ENCODE measurements at regions not wholly inside any gene's neighbourhood (a gene's known extent, or its start where the extent isn't known, plus 50 kb on each side); places are given as distances from the start of the nearest gene placed in this dataset.
"Not testable (repeated sequence)": the region's sequence is repeated elsewhere in the genome, so short reads cannot be mapped to it uniquely, and the experiment has no call there.

GRCh38 chr1:14419778-14420218, 178.7 kb upstream of the KAZN start:
- not testable (repeated sequence) for TF ChIP-seq SMYD3 (CRISPR knock-in tag; IDR thresholded peaks at IDR 0.05); TCF7 (IDR thresholded peaks at IDR 0.05; ENCODE audit: low read depth); POLR2A (IDR thresholded peaks at IDR 0.05; ENCODE audit: insufficient read depth in 1 of 2, low read depth in 2 of 2, low read length in 2 of 2); FOSL2 (CRISPR knock-in tag; IDR thresholded peaks at IDR 0.05); TOPORS (CRISPR knock-in tag; IDR thresholded peaks at IDR 0.05); ZFP62 (CRISPR knock-in tag; IDR thresholded peaks at IDR 0.05); KMT2A (CRISPR knock-in tag; IDR thresholded peaks at IDR 0.05); ZGPAT (CRISPR knock-in tag; IDR thresholded peaks at IDR 0.05)
- TF ChIP-seq, protein P1, sequence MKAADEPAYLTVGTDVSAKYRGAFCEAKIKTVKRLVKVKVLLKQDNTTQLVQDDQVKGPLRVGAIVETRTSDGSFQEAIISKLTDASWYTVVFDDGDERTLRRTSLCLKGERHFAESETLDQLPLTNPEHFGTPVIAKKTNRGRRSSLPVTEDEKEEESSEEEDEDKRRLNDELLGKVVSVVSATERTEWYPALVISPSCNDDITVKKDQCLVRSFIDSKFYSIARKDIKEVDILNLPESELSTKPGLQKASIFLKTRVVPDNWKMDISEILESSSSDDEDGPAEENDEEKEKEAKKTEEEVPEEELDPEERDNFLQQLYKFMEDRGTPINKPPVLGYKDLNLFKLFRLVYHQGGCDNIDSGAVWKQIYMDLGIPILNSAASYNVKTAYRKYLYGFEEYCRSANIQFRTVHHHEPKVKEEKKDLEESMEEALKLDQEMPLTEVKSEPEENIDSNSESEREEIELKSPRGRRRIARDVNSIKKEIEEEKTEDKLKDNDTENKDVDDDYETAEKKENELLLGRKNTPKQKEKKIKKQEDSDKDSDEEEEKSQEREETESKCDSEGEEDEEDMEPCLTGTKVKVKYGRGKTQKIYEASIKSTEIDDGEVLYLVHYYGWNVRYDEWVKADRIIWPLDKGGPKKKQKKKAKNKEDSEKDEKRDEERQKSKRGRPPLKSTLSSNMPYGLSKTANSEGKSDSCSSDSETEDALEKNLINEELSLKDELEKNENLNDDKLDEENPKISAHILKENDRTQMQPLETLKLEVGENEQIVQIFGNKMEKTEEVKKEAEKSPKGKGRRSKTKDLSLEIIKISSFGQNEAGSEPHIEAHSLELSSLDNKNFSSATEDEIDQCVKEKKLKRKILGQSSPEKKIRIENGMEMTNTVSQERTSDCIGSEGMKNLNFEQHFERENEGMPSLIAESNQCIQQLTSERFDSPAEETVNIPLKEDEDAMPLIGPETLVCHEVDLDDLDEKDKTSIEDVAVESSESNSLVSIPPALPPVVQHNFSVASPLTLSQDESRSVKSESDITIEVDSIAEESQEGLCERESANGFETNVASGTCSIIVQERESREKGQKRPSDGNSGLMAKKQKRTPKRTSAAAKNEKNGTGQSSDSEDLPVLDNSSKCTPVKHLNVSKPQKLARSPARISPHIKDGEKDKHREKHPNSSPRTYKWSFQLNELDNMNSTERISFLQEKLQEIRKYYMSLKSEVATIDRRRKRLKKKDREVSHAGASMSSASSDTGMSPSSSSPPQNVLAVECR (CRISPR knock-in tag; IDR thresholded peaks at IDR 0.05; ENCODE audit: borderline replicate concordance), result not testable (repeated sequence)
